Gastrocnemius medialis (tissue), 4 donors: ENCODE measurements at regions not wholly inside any gene's neighbourhood (a gene's known extent, or its start where the extent isn't known, plus 50 kb on each side); places are given as distances from the start of the nearest gene placed in this dataset.

Experiments used
- POLR2A ChIP-seq, 2 donors: fragments of 450-650 bp; IDR thresholded peaks; one replicate each; pipeline ENCODE4 v1.6.1; 2017; ENCODE audit warnings: antibody characterized with exemption in 2 of 2, mild to moderate bottlenecking in 2 of 2, moderate library complexity in 2 of 2
- TF ChIP-seq, protein P1 (sequence below), 5 experiments: fragments of 450-650 bp in 3 of 5; fragments of 200-600 bp in 2 of 5; sonication (generic) in 2 of 5; IDR thresholded peaks in 4 of 5; conservative IDR thresholded peaks in 1 of 5; 1 replicate in 4 of 5; 2 replicates in 1 of 5; pipeline ENCODE4 v1.5.1; 2016 to 2019; ENCODE audit warnings: antibody characterized with exemption in 5 of 5, mild to moderate bottlenecking in 3 of 5, moderate library complexity in 3 of 5

- TF ChIP-seq, protein P1, sequence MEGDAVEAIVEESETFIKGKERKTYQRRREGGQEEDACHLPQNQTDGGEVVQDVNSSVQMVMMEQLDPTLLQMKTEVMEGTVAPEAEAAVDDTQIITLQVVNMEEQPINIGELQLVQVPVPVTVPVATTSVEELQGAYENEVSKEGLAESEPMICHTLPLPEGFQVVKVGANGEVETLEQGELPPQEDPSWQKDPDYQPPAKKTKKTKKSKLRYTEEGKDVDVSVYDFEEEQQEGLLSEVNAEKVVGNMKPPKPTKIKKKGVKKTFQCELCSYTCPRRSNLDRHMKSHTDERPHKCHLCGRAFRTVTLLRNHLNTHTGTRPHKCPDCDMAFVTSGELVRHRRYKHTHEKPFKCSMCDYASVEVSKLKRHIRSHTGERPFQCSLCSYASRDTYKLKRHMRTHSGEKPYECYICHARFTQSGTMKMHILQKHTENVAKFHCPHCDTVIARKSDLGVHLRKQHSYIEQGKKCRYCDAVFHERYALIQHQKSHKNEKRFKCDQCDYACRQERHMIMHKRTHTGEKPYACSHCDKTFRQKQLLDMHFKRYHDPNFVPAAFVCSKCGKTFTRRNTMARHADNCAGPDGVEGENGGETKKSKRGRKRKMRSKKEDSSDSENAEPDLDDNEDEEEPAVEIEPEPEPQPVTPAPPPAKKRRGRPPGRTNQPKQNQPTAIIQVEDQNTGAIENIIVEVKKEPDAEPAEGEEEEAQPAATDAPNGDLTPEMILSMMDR (IDR thresholded peaks at IDR 0.05 in 4 of 5, conservative IDR thresholded peaks at IDR 0.05 in 1 of 5), result no peak
- TF ChIP-seq POLR2A (IDR thresholded peaks at IDR 0.05), result no peak
Observed at GRCh38 chr9:90447773-90448172, 194.9 kb downstream of the DIRAS2 start.
